Left ventricle myocardium inferior (tissue), 1 donor: ENCODE measurements at regions not wholly inside any gene's neighbourhood (a gene's known extent, or its start where the extent isn't known, plus 50 kb on each side); places are given as distances from the start of the nearest gene placed in this dataset.

ENCODE experiments used
- DNase-seq: peaks from one replicate; pipeline ENCODE4 v3.0.0-alpha.2; 2020
- H3K27ac ChIP-seq: fragments of 200-600 bp; replicated peaks from 2 replicates; pipeline ENCODE4 v1.8.0; 2021
- H3K27me3 ChIP-seq: fragments of 200-600 bp; 2 replicates; pipeline ENCODE4 v1.8.0; 2021; ENCODE audit warnings: low read depth
- H3K36me3 ChIP-seq: fragments of 200-600 bp; 2 replicates; pipeline ENCODE4 v1.8.0; 2021
- H3K4me1 ChIP-seq: fragments of 200-600 bp; 2 replicates; pipeline ENCODE4 v1.8.0; 2021
- H3K4me3 ChIP-seq: fragments of 200-600 bp; 2 replicates; pipeline ENCODE4 v1.8.0; 2021; ENCODE audit warnings: mild to moderate bottlenecking, moderate library complexity
- H3K9me3 ChIP-seq: fragments of 200-600 bp; replicated peaks from 2 replicates; pipeline ENCODE4 v1.8.0; 2021
- CTCF ChIP-seq: fragments of 200-600 bp; IDR thresholded peaks from 2 replicates; pipeline ENCODE4 v1.8.0; 2021; ENCODE audit warnings: antibody characterized with exemption, mild to moderate bottlenecking, borderline replicate concordance
- intact Hi-C: fragments of 100-400 bp; cut with micrococcal nuclease; formaldehyde crosslinking; loops from one replicate; pipeline ENCODE4 v1.11.0; 2022
- donor health status: DM: no; HTN: yes; CAD: no; lungs with severe emphysema.

DNA sequence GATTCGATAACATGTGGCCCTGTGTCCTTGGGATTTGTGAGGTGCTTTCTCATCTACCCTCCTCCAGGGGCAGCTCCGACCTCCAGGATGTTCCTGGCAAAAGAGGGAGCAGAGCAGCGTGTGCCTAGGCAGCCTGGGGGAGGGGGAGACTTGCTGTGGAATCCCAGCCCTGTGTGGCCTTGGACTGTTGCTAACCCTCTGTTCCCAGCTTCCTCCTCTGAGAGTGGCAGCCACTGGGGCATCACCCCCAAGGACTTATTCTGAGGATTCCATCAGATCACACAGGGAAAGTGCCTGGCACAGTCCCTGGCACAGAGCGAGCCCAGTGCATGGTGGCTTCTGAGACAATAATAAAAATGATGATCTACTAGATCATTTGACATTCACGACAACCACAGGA is 265.1 kb upstream of the MVB12B start:
- Histone ChIP-seq H3K4me1 (no peaks in the 10 kb centered on the region), H3K36me3 (no peaks in the 10 kb centered on the region), H3K27me3 (peaks cover 80% of the 10 kb centered on the region), H3K9me3 (peaks cover 6% of the 10 kb centered on the region), H3K27ac (no peak overlapping the region), H3K4me3 (no peak overlapping the region)
- no peak for TF ChIP-seq CTCF
- DNase-seq: no peak
- intact Hi-C loops: no loop called here

GRCh38 chr9:126062158-126062886 is 264.3 kb upstream of the MVB12B start:
- no peak for DNase-seq
- intact Hi-C loops: no loop called here
- no peak for TF ChIP-seq CTCF

DNA sequence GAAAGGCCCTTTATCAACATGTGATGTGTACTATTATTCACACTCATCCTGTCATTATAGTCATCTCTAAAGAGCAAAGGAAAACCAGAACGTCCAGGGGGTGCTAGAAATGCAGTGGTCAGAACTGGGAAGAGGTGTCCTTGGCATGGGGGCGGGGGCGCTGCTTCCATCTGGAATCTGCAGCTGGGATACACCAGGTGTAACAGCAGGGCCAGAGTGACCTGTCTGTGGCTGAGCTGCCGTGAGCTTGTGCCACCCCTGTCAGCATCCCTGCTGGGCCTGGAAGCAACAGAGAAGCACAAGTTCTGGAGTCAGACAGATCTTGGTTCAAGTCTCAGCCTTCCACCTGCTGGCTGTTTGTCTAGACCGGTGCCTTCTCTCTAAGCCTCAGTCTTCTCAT is 263.3 kb upstream of the MVB12B start:
- Histone ChIP-seq H3K4me3 (no peak overlapping the region), H3K9me3 (peaks cover 6% of the 10 kb centered on the region), H3K36me3 (no peaks in the 10 kb centered on the region), H3K27me3 (peaks cover 89% of the 10 kb centered on the region), H3K4me1 (no peaks in the 10 kb centered on the region), H3K27ac (no peak overlapping the region)
- no peak for TF ChIP-seq CTCF
- intact Hi-C loops: no loop called here
- no peak for DNase-seq

More at GRCh38 chr9:126062158-126062886, 264.3 kb upstream of the MVB12B start:
- Histone ChIP-seq H3K36me3 (no peaks in the 10 kb centered on the region), H3K4me1 (no peaks in the 10 kb centered on the region), H3K9me3 (peaks cover 6% of the 10 kb centered on the region), H3K27ac (no peak overlapping the region), H3K4me3 (no peak overlapping the region), H3K27me3 (peaks cover 84% of the 10 kb centered on the region)

GRCh38 chr9:126066131-126066530 is 260.5 kb upstream of the MVB12B start:
- intact Hi-C loops: no loop called here
- no peak for DNase-seq
- no peaks in the 10 kb centered on the region for H3K36me3 ChIP-seq
- no peak overlapping the region for H3K27ac ChIP-seq
- TF ChIP-seq CTCF: no peak
- peaks cover 6% of the 10 kb centered on the region for H3K9me3 ChIP-seq
- H3K4me1 ChIP-seq: no peaks in the 10 kb centered on the region
- H3K27me3 ChIP-seq: peaks cover 87% of the 10 kb centered on the region
- no peak overlapping the region for H3K4me3 ChIP-seq

- Histone ChIP-seq H3K9me3 (peaks cover 6% of the 10 kb centered on the region), H3K36me3 (no peaks in the 10 kb centered on the region), H3K27ac (no peak overlapping the region), H3K4me1 (no peaks in the 10 kb centered on the region), H3K27me3 (peaks cover 87% of the 10 kb centered on the region), H3K4me3 (no peak overlapping the region)
- intact Hi-C loops: no loop called here
- TF ChIP-seq CTCF: no peak
- no peak for DNase-seq
Observed at GRCh38 chr9:126067031-126067734, 259.4 kb upstream of the MVB12B start.
